CD8-positive, alpha-beta memory T cell (primary cell): ENCODE measurements at regions not wholly inside any gene's neighbourhood (a gene's known extent, or its start where the extent isn't known, plus 50 kb on each side); places are given as distances from the start of the nearest gene placed in this dataset.

ENCODE experiments used
- CTCF ChIA-PET: fragments of 350-600 bp; sonication (Branson Sonifier 250); formaldehyde crosslinking; loops from one replicate; lab custom pipeline; 2021; ENCODE audit warnings: antibody characterized with exemption; lab: Charles Lee
- POLR2A ChIA-PET: fragments of 350-600 bp; sonication (Branson Sonifier 250); formaldehyde crosslinking; loops from one replicate; lab custom pipeline; 2021; ENCODE audit warnings: antibody characterized with exemption; lab: Charles Lee
- DNase-seq, 5 donors: peaks; one replicate each; pipeline versions ENCODE4 v3.0.0 to v3.0.0-alpha.2; 2020 to 2022; ENCODE audit warnings: mixed read lengths in 1 of 5
- H3K27ac ChIP-seq: one replicate; pipeline ENCODE4 v1.7.0; 2013; ENCODE audit warnings: low read depth, mild to moderate bottlenecking, low read length, moderate library complexity
- H3K27me3 ChIP-seq: 2 replicates; pipeline ENCODE4 v1.7.0; 2013; ENCODE audit warnings: low read length, mild to moderate bottlenecking; ENCODE audit not compliant: insufficient read depth, poor library complexity, severe bottlenecking
- H3K36me3 ChIP-seq: 2 replicates; pipeline ENCODE4 v1.7.0; 2013; ENCODE audit warnings: mild to moderate bottlenecking, low read length, moderate library complexity; ENCODE audit not compliant: insufficient read depth
- H3K4me1 ChIP-seq: 2 replicates; pipeline ENCODE4 v1.7.0; 2013; ENCODE audit warnings: mild to moderate bottlenecking, low read length, moderate library complexity; ENCODE audit not compliant: insufficient read depth
- H3K4me3 ChIP-seq: 2 replicates; pipeline ENCODE4 v1.7.0; 2013; ENCODE audit warnings: mild to moderate bottlenecking, low read length
- H3K9me3 ChIP-seq: 2 replicates; pipeline ENCODE4 v1.7.0; 2013; ENCODE audit warnings: mild to moderate bottlenecking, low read length
- H3K27ac Mint-ChIP-seq, 8 donors: one replicate each; pipeline ENCODE4 v1.8.0; 2020 to 2021; ENCODE audit warnings: mixed read lengths in 8 of 8, mild to moderate bottlenecking in 6 of 8, inconsistent platforms in 3 of 8, moderate library complexity in 3 of 8
- H3K27me3 Mint-ChIP-seq, 2 donors: one replicate each; pipeline ENCODE4 v1.8.0; 2020 to 2021; ENCODE audit warnings: mixed read lengths in 2 of 2, mild to moderate bottlenecking in 1 of 2, moderate library complexity in 1 of 2
- H3K36me3 Mint-ChIP-seq, 3 donors: one replicate each; pipeline ENCODE4 v1.8.0; 2020 to 2021; ENCODE audit warnings: mixed read lengths in 3 of 3, inconsistent platforms in 1 of 3, mild to moderate bottlenecking in 1 of 3
- H3K4me1 Mint-ChIP-seq, 3 donors: one replicate each; pipeline ENCODE4 v1.8.0; 2020 to 2021; ENCODE audit warnings: mixed read lengths in 3 of 3, inconsistent platforms in 1 of 3, mild to moderate bottlenecking in 1 of 3
- H3K4me3 Mint-ChIP-seq, 7 donors: one replicate each; pipeline ENCODE4 v1.8.0; 2020 to 2021; ENCODE audit warnings: mixed read lengths in 7 of 7, mild to moderate bottlenecking in 6 of 7, moderate library complexity in 4 of 7, inconsistent platforms in 2 of 7
- H3K9me3 Mint-ChIP-seq, 5 donors: one replicate each; pipeline ENCODE4 v1.8.0; 2020 to 2022; ENCODE audit warnings: mixed read lengths in 5 of 5, mild to moderate bottlenecking in 3 of 5, moderate library complexity in 2 of 5, inconsistent platforms in 1 of 5

DNA sequence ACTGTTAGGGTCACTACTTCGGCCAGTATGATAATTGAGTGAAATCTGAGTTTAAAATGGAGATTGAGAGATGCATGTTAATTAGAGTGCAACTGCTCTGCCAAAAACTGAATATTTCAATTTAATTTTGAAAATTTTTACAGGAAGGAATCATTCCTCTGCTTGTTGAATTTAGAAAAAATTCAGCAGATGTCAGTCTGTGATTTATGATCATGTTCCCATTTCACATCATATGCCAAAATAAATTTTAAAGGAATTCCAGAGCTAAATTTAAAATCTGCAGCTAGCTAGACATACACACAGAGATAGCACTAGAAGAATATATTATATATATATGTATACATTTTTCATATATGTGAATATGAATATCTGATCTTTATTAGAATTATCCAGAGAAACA is 797.6 kb upstream of the TMEM132C start:
- DNase-seq: no peak
- H3K9me3 ChIP-seq: no peaks in the 10 kb centered on the region
- Mint-ChIP-seq H3K4me3 (no peak overlapping the region), H3K27me3 (no peaks in the 10 kb centered on the region), H3K4me1 (no peaks in the 10 kb centered on the region), H3K36me3 (no peaks in the 10 kb centered on the region), H3K27ac (no peak overlapping the region), H3K9me3 (peaks cover 0 to 3% (median 2%) of the 10 kb centered on the region in 5 donors)
- H3K4me1 ChIP-seq: no peaks in the 10 kb centered on the region
- H3K27ac ChIP-seq: no peak overlapping the region
- no peaks in the 10 kb centered on the region for H3K27me3 ChIP-seq
- CTCF ChIA-PET: no interaction called here
- H3K4me3 ChIP-seq: no peak overlapping the region
- no peaks in the 10 kb centered on the region for H3K36me3 ChIP-seq
- POLR2A ChIA-PET: no interaction called here

DNA sequence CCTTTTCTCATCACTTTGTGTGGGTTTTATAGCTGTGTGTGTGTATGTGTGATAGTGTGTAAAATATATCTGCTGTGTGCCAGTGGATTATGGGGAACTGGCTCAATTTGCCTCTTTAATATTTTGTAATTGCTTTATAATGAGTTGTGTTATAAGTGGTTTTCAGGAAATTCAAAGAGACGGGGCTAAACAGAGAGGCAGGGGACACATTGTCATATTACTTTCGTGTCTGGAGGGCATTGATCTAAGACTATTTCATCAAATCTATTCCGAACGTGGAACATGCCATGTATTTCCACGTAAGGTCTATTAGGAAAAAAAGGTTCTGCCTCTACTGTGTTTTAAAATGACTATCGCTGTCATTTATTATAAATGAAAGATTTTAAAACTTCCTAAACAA is 793.2 kb upstream of the TMEM132C start:
- Mint-ChIP-seq H3K4me3 (no peak overlapping the region), H3K4me1 (no peaks in the 10 kb centered on the region), H3K27ac (no peak overlapping the region), H3K9me3 (peaks cover 0 to 3% (median 2%) of the 10 kb centered on the region in 5 donors), H3K27me3 (no peaks in the 10 kb centered on the region), H3K36me3 (no peaks in the 10 kb centered on the region)
- Histone ChIP-seq H3K27me3 (no peaks in the 10 kb centered on the region), H3K4me1 (no peaks in the 10 kb centered on the region), H3K4me3 (no peak overlapping the region), H3K36me3 (no peaks in the 10 kb centered on the region), H3K27ac (no peak overlapping the region), H3K9me3 (no peaks in the 10 kb centered on the region)
- CTCF ChIA-PET: no interaction called here
- POLR2A ChIA-PET: no interaction called here
- DNase-seq: no peak

DNA sequence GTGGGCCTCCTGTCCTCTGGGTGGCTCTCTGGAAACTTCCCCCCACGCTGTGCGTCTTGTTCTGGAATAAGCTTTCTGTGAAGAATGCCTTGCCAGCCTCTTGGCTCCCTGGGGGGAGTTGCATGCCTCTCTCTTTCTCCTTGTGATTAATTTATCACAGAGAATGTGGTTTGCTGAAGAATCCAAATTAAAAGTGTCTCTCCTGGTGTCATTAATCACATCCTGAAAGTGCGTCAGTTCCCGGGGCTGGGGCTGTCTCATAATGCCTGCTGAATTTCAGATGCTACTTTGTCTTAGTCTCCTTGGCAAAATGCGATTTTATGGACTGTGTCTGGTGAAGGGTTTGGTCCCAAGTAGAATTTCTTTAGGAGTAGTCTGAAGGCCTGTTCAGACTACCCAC is 787.7 kb upstream of the TMEM132C start:
- Mint-ChIP-seq H3K27me3 (no peaks in the 10 kb centered on the region), H3K36me3 (peaks cover 0 to 1% (median 0%) of the 10 kb centered on the region in 3 donors), H3K4me1 (no peaks in the 10 kb centered on the region), H3K27ac (no peak overlapping the region), H3K9me3 (peaks cover 0 to 4% (median 0%) of the 10 kb centered on the region in 5 donors), H3K4me3 (no peak overlapping the region)
- POLR2A ChIA-PET: no interaction called here
- H3K27ac ChIP-seq: no peak overlapping the region
- H3K9me3 ChIP-seq: no peaks in the 10 kb centered on the region
- no peaks in the 10 kb centered on the region for H3K27me3 ChIP-seq
- H3K4me1 ChIP-seq: no peaks in the 10 kb centered on the region
- no peak for DNase-seq
- H3K36me3 ChIP-seq: no peaks in the 10 kb centered on the region
- no peak overlapping the region for H3K4me3 ChIP-seq
- CTCF ChIA-PET: no interaction called here

DNA sequence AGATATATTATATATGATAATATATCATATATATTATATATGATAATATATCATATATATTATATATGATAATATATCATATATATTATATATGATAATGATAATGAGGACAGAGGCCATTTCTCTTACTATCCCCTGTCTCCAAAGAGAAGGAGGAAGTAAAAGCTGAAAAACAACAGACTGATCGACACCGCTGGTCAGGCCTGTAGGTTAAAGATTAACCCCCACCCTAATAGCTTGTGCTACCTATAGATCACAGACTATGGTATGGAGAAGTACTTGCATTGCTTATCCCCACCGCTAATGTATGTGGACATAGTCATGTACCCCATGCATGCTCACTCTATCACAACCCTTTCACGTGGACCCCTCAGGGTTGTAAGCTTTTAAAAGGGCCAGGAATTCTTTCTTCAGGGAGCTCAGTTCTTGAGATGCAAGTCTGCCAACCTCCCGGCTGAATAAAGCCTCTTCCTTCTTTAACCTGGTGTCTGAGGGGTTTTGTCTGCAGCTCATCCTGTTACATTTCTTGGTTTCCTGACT is 786.1 kb upstream of the TMEM132C start:
- Histone ChIP-seq H3K4me3 (no peak overlapping the region), H3K27me3 (no peaks in the 10 kb centered on the region), H3K27ac (no peak overlapping the region), H3K9me3 (no peaks in the 10 kb centered on the region), H3K4me1 (no peaks in the 10 kb centered on the region), H3K36me3 (no peaks in the 10 kb centered on the region)
- Mint-ChIP-seq H3K9me3 (peaks cover 0 to 4% (median 0%) of the 10 kb centered on the region in 5 donors), H3K4me3 (no peak overlapping the region), H3K36me3 (peaks cover 0 to 1% (median 0%) of the 10 kb centered on the region in 3 donors), H3K27me3 (no peaks in the 10 kb centered on the region), H3K4me1 (no peaks in the 10 kb centered on the region), H3K27ac (no peak overlapping the region)
- ChIA-PET CTCF (no interaction called here), POLR2A (no interaction called here)
- DNase-seq: no peak

DNA sequence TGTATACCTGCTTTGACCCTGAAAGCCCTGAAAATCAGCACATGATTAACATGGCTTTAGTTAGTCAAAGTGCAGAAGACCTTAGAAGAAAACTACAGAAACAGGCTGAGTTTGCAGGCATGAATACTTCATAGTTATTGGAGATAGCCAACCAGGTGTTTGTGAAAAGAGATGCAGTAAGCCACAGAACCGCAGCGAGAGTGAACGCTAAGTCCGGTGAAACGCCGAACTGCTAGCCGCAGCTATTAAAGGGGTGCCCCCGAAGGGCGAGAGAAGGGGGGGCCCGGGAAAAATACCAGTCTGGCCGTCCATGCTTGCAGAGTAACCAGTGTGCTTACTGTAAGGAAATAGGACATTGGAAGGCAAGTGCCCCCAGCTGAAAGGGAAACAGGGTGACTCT is 784.0 kb upstream of the TMEM132C start:
- POLR2A ChIA-PET: no interaction called here

DNA sequence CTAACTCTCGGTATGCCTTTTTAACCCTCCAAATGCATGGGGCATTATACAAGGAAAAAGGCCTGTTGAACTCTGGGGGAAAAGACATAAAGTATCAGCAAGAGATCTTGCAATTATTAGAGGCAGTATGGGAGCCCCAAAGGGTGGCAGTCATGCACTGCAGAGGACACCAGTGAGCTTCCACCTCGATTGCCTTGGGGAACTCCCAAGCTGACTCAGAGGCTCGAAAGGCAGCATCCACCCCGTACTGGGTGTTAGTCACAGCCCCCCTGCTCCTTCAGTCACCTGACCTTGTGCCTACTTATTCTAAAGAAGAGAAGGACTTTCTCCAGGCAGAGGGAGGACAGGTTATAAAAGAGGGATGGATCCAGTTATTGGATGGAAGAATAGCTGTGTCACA is 781.4 kb upstream of the TMEM132C start:
- H3K36me3 Mint-ChIP-seq: peaks cover 0 to 1% (median 0%) of the 10 kb centered on the region in 3 donors
- Histone ChIP-seq H3K27ac (no peak overlapping the region), H3K9me3 (no peaks in the 10 kb centered on the region), H3K27me3 (no peaks in the 10 kb centered on the region), H3K36me3 (no peaks in the 10 kb centered on the region), H3K4me1 (no peaks in the 10 kb centered on the region), H3K4me3 (no peak overlapping the region)
- peaks cover 0 to 4% (median 0%) of the 10 kb centered on the region in 5 donors for H3K9me3 Mint-ChIP-seq
- no peak overlapping the region for H3K4me3 Mint-ChIP-seq
- CTCF ChIA-PET: no interaction called here
- POLR2A ChIA-PET: no interaction called here
- DNase-seq: no peak
- H3K27ac Mint-ChIP-seq: no peak overlapping the region
- H3K4me1 Mint-ChIP-seq: no peaks in the 10 kb centered on the region
- no peaks in the 10 kb centered on the region for H3K27me3 Mint-ChIP-seq

More for the DNA sequence above, 784.0 kb upstream of the TMEM132C start:
- Histone ChIP-seq H3K27ac (no peak overlapping the region), H3K9me3 (no peaks in the 10 kb centered on the region), H3K27me3 (no peaks in the 10 kb centered on the region), H3K4me1 (no peaks in the 10 kb centered on the region), H3K36me3 (no peaks in the 10 kb centered on the region), H3K4me3 (no peak overlapping the region)
- Mint-ChIP-seq H3K9me3 (peaks cover 0 to 4% (median 0%) of the 10 kb centered on the region in 5 donors), H3K27me3 (no peaks in the 10 kb centered on the region), H3K27ac (no peak overlapping the region), H3K4me3 (no peak overlapping the region), H3K4me1 (no peaks in the 10 kb centered on the region), H3K36me3 (peaks cover 0 to 1% (median 0%) of the 10 kb centered on the region in 3 donors)
- CTCF ChIA-PET: no interaction called here
- DNase-seq: no peak

DNA sequence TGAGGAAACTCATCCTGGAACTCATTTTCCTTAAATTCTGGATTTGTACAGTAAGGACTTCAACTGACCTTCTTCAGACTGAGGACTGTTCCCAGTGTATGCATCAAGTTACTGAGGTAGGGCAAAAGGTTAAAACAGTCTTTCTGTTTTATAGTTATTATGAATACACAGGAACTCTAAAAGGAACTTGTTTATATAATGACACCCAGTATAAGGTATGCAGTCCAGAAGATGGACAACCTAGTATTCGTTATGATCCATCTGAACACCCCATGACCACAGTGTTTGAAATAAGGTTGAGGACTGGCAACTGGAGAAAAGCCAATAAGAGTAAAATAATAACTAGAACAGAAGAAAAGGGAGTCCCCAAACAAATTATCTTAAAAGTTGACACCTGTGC is 779.9 kb upstream of the TMEM132C start:
- Histone ChIP-seq H3K27me3 (no peaks in the 10 kb centered on the region), H3K4me3 (no peak overlapping the region), H3K4me1 (no peaks in the 10 kb centered on the region), H3K27ac (no peak overlapping the region), H3K36me3 (no peaks in the 10 kb centered on the region), H3K9me3 (no peaks in the 10 kb centered on the region)
- peaks cover 0 to 1% (median 0%) of the 10 kb centered on the region in 3 donors for H3K36me3 Mint-ChIP-seq
- H3K27ac Mint-ChIP-seq: no peak overlapping the region
- peaks cover 0 to 2% (median 0%) of the 10 kb centered on the region in 5 donors for H3K9me3 Mint-ChIP-seq
- H3K4me1 Mint-ChIP-seq: no peaks in the 10 kb centered on the region
- no peak for DNase-seq
- H3K27me3 Mint-ChIP-seq: no peaks in the 10 kb centered on the region
- POLR2A ChIA-PET: no interaction called here
- H3K4me3 Mint-ChIP-seq: no peak overlapping the region
- CTCF ChIA-PET: no interaction called here

DNA sequence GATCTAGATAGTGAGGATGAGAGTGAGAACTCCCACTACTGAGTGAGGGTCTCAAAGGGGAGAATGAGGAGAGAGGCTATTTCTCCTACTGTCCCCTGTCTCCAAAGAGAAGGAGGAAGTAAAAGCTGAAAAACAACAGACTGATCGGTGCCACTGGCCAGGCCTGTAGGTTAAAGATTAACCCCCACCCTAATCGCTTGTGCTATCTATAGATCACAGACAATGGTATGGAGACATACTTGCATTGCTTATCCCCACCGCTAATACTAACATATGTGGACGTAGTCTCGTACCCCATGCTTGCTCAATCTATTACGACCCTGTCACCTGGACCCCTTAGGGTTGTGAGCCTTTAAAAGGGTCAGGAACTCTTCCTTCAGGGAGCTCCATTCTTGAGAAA is 777.9 kb upstream of the TMEM132C start:
- ChIA-PET CTCF (no interaction called here), POLR2A (no interaction called here)
- H3K9me3 Mint-ChIP-seq: peaks cover 0 to 3% (median 0%) of the 10 kb centered on the region in 5 donors
- H3K36me3 Mint-ChIP-seq: no peaks in the 10 kb centered on the region
- H3K4me3 Mint-ChIP-seq: no peak overlapping the region
- no peak for DNase-seq
- no peak overlapping the region for H3K27ac Mint-ChIP-seq
- Histone ChIP-seq H3K9me3 (no peaks in the 10 kb centered on the region), H3K4me1 (no peaks in the 10 kb centered on the region), H3K27ac (no peak overlapping the region), H3K4me3 (no peak overlapping the region), H3K27me3 (no peaks in the 10 kb centered on the region), H3K36me3 (no peaks in the 10 kb centered on the region)
- H3K4me1 Mint-ChIP-seq: no peaks in the 10 kb centered on the region
- H3K27me3 Mint-ChIP-seq: no peaks in the 10 kb centered on the region
